Sciatic nerve (tissue), 2 donors: ENCODE measurements at regions not wholly inside any gene's neighbourhood (a gene's known extent, or its start where the extent isn't known, plus 50 kb on each side); places are given as distances from the start of the nearest gene placed in this dataset.
"Not testable (repeated sequence)": the region's sequence is repeated elsewhere in the genome, so short reads cannot be mapped to it uniquely, and the experiment has no call there.

Experiments used
- ATAC-seq: fragments of 200-7000 bp; cut with Tn5 transposase; one replicate; pipeline ENCODE4 v1.9.1; 2020; ENCODE audit warnings: mild to moderate bottlenecking, moderate library complexity
- DNase-seq: peaks from one replicate; pipeline ENCODE4 v3.0.0-alpha.2; 2020; ENCODE audit warnings: low spot score
- intact Hi-C: fragments of 100-400 bp; cut with DNase I; formaldehyde crosslinking; loops from one replicate; pipeline ENCODE4 v1.14.2; 2022
- donor health status: DM: no; HTN: no; CAD: no.
- donor health status: DM: no; HTN: no; CAD: no.

DNA sequence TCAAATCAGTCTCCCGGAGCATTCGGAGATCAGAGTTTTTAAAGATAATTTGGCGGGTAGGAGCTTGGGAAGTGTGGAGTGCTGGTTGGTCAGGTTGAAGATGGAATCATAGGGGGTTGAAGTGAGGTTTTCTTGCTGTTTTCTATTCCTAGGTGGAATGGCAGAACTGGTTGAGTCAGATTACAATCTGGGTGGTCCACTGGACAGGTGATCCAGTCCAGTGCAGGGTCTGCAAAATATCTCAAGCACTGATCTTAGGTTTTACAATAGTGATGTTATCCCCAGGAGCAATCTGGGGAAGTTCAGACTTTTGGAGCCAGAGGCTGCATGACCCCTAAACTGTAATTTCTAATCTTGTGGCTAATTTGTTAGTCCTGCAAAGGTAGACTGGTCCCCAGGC, 416.4 kb upstream of the MAGEB16 start:
- intact Hi-C loops, ATAC-seq, DNase-seq: not testable (repeated sequence)

DNA sequence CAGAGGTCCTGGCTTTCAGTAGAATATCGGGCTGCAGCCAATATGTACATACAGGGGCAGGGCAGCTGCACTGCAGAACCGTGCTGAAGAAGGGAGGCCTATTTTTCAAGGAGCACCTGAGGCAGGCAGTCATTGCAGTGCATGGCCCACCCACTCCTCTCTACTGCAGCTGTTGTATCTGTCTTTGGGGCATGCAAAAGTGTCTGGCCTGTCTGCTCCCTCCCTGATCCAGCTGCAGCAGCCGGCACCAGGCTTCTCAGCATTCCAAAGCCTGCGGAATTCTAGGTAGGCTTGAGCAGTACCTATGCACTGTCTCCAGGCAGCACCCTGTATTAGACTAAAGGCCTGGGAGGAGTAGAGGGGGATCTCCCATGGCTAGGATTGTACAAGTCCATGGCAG, 415.2 kb upstream of the MAGEB16 start:
- intact Hi-C loops: no loop called here
- ATAC-seq: no peak

DNA sequence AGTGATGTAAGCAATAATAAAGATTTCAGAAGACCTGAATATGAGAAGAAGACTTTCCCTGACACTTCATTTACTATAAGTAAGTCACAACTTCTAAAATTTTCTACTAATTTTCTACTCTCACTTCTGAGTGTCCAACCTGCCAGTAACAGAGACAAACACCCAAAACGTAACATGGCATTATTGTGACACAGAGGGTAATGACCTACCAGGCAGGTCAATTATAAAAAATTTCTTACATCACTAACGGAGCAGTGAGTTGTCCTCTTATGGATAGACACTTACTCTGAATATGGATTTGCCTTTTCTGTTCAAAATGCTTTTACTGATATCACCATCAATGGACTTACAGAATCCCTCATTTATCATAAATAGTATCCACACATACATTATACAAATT, 405.9 kb upstream of the MAGEB16 start:
- intact Hi-C loops: no loop called here
- ATAC-seq (no peak), DNase-seq (no peak)

More for the DNA sequence above, 415.2 kb upstream of the MAGEB16 start:
- no peak for DNase-seq

DNA sequence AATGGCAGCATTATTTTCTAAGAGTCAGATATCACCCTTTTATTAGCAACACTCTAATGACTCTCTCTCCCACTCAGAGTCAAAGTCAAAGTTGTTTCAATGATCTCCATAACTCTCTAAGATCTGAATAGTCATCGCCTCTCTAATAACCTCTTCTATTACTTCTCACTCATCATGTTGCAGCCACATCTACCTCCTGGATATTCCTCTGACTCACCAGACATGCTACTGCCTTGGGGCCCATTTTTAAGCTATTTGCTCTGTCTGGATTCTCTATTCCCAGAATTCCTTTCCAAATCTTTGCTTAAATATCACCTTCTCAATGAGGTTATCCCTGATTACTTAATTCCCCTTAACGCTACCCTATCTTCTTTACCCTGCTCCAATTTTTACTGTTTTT, 391.8 kb upstream of the MAGEB16 start:
- no peak for DNase-seq
- ATAC-seq: no peak
- intact Hi-C loops: no loop called here

DNA sequence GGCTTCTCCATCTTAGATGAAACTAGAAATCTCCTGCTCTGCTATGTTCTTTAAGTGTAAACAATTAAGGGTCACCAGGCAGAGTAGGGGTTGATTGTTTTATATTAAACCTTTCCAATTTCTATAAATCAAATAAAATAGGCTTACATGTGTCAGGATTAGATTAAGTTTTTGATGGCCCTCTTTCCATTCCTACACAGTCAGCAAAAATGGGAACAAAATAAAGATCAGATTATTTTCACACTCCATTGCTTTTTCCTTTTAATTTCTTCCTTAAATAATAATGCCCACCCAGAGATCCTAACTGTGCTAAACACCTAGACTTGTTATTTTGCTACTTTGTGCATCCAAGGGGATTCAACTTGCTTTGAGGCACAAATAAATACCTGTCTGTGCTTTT, 381.4 kb upstream of the MAGEB16 start:
- DNase-seq (no peak), ATAC-seq (no peak)
- intact Hi-C loops: loop anchor here (5.0 kb wide), 1 partner anchor 661 kb away; no protein-coding TSS in a partner anchor

DNA sequence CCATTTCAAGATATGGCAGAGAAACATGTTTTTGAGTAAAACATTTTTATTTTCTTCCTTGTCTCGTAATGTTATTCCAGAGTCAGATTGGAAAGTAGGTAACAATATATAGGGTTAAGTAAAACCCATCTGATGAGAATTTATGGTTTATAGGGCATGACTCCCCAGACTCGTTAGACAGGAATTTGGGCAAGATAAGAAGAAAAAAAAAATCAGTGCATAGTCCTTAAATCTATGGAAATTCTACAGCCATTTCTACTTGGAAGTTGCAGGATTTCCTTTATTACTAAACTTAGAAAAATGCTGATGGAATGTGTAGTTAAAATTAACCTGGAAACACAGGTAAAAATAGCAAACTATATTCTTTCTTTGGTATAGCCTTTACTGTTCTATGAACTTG, 366.1 kb upstream of the MAGEB16 start:
- ATAC-seq (no peak), DNase-seq (no peak)
- intact Hi-C loops: no loop called here

DNA sequence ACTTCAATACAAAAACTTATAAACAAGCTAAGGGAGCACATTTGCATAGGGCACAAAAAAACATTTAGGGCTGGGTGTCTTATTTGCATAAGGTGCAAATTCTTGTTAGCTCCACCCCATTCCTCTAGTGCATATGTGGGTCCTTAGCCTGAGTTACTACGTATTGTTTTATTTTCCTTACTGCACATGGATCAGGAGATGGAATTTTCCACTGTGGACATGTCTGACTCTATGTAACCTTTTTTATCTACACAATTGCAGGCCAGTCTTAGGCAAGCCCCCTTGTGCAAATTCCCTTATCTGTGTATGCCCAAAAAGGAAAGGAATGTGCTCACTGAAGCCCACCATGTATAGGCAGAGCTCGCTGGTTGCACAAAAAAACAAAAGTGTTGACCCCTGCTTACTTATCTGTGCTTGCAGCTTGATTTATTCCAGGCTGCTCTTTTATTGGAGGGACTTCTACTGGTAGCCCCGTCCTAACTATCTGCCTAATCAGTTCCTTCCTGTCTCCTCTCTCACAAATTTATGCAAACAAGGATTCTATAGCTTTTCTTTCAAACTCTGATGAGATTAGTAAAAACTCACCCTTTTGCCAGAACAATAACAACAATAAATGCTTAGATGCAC, 359.0 kb upstream of the MAGEB16 start:
- DNase-seq: no peak
- no peak for ATAC-seq
- intact Hi-C loops: no loop called here

DNA sequence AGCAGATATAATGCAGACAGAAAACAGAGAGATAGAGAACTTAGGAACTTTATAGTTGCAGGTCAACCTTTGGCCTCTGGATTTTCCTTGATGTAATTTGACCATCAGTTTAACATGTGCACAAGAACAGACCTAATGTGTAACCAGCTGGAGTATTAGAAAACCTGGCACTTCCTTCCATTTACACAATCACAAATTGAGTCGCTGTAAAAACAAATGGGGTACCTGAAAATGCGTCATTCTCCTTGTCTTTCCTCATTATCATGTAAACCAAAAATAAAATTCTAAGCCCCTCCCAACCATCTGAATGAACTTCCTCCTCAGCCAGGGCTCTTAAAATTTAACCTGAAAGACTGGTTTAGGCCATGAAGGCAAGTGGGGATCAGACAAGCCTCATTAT, 358.4 kb upstream of the MAGEB16 start:
- intact Hi-C loops: no loop called here
- ATAC-seq (no peak), DNase-seq (no peak)

DNA sequence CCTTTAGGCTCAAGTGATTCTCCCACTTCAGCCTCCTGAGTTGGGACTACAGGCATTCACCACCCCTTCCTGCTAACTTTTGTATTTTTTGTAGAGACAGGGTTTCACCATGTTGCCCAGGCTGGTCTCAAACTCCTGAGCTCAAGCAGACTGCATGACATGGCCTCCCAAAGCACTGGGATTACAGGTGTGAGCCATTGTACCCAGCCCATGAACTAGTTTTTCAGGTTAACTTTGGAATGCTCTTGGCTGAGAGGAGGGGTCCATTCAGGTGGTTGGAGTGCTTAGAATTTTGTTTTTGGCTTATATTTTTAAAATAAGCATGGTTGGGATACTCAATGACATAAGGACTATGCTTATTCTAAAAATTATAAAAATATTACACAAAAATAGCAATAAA, 355.7 kb upstream of the MAGEB16 start:
- intact Hi-C loops: no loop called here
- ATAC-seq: no peak
- DNase-seq: no peak

DNA sequence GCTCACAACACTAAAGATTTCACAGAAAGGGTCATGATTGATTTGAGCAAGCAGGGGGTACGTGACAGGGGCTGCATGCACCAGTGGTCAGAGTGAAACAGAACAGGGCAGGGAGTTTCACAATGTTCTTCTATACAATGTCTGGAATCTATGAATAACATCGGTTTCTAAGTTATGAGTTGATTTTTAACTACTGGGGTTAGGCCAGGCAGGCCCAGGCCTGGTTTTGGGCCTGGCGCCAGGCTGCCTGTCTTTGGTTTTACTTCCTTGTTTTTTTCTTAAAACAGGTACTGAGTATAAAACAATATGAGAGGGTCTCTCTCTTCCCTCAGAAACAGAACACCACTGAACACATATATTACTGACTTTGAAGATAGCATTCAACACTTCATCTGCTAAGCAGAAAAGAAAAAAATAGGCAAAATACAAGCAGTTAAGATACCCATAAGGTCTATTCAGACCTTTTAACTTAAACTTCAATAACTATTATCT, 355.0 kb upstream of the MAGEB16 start:
- ATAC-seq, intact Hi-C loops: not testable (repeated sequence)

DNA sequence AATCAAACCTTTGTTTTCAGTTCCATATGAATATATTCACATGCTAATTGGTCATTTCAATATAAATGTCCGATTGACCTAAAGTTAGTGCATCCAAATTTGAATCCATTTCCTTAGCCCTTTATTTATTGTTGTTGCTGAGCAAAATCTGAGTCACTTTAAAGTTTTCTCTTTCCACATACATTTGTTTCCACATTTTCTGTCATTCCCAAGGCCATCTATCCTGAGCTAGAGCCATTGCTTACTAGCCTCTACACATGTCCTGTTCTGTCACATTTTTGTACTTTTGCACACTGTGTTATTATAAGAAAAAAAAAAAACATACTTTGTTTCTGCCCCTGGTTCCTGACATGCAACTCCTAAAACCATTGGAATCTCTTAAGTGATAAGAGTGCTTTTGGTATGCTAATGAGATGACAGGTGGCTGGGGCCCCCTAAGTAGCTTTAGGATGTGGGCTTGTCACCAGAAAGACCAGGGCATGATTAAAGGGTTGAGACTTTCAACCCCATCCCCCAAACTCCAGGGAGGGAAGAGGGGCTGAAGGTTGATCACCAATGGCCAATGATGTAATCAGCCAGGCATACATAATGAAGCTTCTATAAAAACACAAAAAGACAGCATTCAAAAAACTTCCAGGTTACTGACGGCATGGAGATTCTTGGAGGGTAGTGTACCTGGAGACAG, 353.3 kb upstream of the MAGEB16 start:
- intact Hi-C loops: no loop called here
- ATAC-seq: no peak
- no peak for DNase-seq

More for the DNA sequence above, 355.0 kb upstream of the MAGEB16 start:
- not testable (repeated sequence) for DNase-seq

DNA sequence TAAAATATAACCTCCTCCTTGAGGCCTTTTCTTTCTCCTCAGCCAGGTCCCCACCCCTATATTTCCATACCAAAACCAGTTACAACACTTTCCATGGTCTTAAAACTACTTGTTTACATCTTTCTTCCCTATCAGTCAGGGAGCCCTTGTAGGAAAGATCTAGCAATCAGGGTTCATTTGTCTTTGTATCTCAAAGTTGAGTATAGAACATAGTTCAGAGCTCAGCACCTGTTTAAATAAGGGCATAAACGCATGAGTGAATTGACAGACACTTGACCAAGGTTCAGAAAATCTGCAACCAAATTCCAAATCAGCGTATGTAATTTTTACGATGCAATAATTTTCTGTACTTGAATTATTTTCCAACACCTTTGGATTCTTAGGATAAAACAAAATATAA, 352.2 kb upstream of the MAGEB16 start:
- intact Hi-C loops: no loop called here
- ATAC-seq (no peak), DNase-seq (no peak)

DNA sequence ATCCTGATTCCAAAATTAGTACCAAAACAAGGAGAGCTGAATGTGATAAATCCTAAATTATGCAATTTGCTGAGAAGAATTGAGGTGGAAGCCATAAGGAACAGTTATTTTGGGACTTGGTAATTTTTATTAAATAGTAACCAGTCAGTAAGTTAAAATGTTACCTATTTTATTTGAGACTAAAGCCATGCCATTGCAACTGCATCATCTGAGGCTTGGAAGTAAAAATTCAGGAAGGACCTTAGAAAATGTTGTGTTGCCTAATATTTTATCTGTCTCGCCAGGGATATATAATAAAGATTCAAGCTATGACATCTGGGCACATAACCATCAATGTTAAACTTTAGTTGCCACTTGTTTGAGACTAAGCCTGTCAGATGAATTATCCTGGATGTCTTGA, 341.3 kb upstream of the MAGEB16 start:
- intact Hi-C loops: no loop called here
- DNase-seq: no peak
- ATAC-seq: no peak

DNA sequence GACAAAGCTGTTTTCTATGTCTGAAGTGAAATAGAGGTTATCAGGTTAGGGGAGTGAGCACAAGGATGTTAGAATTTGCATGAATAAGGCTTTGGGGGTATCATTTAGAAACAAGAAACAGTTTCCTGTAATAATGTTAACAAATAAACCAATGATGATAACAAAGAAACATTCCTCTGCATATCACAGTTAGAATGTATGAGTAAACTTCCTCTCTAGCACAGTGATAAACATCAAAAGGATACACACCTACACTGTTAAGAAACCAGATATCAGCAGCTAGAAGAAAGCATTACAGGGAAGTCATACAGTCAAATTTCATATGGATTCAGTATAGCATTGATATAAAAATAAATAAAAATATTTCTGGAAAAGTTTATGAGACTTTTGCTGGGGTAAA, 340.0 kb upstream of the MAGEB16 start:
- ATAC-seq (no peak), DNase-seq (no peak)
- intact Hi-C loops: no loop called here

DNA sequence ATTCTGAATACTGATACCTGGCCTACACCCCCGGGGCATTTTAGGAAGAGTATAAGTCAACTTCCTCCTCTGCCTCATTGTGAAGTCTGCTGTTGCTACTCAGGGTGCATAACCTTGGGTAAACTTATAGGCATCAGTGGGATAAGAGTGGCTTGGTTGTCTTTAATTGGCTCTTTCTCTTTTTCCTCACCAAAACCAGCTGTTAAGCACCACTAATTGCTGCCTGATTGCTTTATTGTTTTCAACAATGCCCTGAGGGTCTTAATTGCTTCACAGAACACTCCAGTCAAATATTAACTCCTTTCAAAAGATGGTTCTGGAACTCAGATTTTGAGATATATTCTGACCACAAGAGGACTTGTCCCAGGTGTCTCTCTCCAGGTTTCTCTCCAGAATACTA, 337.0 kb upstream of the MAGEB16 start:
- intact Hi-C loops: no loop called here
- no peak for ATAC-seq
- no peak for DNase-seq

DNA sequence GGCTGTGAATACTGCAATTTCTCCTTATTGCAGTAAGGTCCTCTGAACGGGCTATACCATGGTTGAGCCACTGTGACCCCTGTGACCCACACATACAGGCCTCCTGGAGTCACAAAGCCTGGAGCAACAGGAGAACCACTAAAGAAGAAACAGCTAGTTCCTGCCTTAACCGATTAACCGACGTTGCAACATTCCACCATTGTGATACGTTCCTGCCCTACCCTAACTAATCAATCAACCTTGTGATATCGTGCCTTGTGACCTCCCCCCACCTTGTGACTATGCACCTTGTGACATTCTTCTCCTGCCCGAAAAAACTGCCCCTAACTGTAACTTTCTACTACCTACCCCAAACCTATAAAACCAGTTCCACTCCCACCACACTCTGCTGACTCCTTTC, 301.5 kb upstream of the MAGEB16 start:
- ATAC-seq, DNase-seq, intact Hi-C loops: not testable (repeated sequence)

DNA sequence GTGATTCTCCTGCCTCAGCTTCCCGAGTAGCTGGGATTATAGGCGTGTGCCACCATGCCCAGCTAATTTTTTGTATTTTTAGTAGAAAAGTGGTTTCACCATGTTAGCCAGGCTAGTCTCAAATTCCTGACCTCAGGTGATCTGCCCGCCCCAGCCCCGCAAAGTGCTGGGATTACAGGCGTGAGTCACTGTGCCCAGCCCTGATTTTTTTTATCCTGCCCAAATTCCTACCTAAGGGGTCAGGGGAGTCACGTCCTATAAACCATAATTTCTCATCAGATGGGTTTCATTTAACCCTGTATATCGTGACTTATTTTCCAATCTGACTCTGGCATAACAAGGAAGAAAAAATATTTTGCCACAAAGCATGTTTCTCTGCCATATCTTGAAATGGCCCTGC, 300.7 kb upstream of the MAGEB16 start:
- ATAC-seq, intact Hi-C loops, DNase-seq: not testable (repeated sequence)

DNA sequence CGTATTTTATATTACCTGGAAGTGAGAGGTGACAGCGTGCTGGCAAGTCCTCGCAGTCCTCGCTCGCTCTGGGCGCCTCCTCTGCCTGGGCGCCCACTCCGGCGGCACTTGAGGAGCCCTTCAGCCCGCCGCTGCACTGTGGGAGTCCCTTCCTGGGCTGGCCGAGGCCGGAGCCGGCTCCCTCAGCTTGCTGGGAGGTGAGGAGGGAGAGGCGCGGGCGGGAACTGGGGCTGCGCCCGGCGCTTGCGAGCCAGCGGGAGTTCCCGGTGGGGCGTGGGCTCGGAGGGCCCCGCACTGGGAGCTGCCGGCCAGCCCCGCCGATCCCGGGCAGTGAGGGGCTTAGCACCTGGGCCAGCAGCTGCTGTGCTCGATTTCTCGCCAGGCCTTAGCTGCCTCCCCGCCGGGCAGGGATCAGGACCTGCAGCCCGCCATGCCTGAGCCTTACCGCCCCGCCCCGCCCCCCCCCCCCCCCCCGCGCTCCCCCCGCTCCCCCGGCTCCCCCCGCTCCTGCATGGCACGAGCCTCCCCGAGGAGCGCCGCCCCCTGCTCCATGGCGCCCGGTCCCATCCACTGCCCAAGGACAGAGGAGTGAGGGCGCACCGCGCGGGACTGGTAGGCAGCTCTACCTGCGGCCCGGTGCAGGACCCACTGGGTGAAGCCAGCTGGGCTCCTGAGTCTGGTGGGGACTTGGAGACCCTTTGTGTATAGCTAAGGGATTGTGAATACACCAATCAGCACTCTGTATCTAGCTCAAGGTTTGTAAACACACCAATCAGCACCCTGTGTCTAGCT, 298.9 kb upstream of the MAGEB16 start:
- no peak for DNase-seq
- intact Hi-C loops: no loop called here
- ATAC-seq: no peak

DNA sequence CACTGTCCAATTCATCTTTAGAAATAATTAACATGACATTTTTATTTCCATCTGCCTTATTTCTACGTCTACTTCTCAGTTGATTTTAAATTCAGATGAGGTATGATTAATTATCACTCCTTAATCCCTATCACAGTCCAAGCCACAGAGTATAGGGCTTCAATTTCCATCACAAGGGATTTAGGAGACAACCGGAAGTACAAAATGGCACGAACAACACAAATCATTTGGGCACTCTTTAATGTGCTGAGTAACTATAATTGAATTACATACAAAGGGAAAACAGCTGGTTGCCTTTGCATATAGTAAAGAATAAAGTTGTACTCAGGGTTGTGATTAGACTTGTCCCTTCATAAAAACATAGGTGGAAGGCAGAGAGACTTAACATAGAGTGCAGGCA, 290.4 kb upstream of the MAGEB16 start:
- ATAC-seq (no peak), DNase-seq (no peak)
- intact Hi-C loops: no loop called here

DNA sequence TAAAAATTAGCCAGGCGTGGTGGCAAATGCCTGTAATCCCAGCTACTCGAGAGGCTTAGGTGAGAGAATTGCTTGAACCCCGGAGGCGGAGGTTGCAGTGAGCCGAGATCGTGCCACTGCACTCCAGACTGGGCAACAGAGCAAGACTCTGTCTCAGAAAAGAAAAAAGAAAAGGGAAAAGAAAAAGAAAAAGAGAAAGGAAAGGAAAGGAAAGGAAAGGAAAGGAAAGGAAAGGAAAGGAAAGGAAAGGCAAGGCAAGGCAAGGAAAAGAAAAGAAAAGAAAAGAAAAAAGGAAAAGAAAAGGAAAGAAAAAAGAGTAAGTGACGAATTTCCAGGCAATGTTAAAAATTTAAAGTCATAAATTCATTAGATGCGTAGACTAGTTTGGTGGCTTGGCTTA, 250.1 kb upstream of the MAGEB16 start:
- DNase-seq, intact Hi-C loops, ATAC-seq: not testable (repeated sequence)
